Middle frontal gyrus (tissue), 1 donor: ENCODE measurements at regions not wholly inside any gene's neighbourhood (a gene's known extent, or its start where the extent isn't known, plus 50 kb on each side); places are given as distances from the start of the nearest gene placed in this dataset.

Source experiments
- DNase-seq: peaks from one replicate; pipeline ENCODE4 v3.0.0-alpha.2; 2015; ENCODE audit warnings: low spot score; ENCODE audit errors: extremely low spot score

DNA sequence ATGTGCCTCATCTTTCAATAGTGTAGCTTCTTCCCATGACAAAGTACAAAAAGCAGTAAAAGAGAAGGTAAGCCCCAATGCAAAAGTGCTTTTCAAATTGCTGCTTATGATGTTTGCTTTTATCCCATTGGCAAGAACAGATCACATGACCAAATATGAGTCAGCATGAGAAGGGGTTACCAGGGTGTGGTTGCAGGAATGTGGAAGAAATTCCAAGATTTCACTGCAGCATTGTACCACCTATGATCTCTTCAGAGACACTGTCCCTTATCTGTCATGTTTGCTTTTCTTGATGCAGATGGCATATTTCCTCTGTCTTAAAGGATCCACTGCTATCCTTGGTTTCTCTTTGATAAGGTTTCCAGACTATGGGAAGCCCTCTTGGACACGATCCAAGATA is 1006.9 kb upstream of the PRMT6 start:
- no peak for DNase-seq

DNA sequence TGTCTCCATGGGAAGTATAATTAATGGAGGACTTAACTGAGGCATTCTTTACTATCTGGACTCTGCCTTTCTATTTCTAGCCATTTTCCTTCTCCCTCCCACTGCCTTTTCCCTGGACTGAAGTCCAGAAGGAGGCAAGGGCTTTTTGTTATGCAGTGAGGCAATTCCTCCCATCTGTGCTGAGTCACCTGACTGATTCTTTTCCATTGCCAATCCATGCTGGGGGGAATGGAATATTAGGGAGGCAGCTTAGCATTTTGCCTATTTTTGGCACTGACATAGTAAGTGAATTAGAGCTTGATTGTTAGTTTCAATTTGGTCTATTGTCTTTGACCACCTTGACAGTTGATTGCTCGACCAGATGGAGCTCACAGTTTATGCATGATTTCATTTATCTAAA is 1000.6 kb upstream of the PRMT6 start:
- no peak for DNase-seq

DNA sequence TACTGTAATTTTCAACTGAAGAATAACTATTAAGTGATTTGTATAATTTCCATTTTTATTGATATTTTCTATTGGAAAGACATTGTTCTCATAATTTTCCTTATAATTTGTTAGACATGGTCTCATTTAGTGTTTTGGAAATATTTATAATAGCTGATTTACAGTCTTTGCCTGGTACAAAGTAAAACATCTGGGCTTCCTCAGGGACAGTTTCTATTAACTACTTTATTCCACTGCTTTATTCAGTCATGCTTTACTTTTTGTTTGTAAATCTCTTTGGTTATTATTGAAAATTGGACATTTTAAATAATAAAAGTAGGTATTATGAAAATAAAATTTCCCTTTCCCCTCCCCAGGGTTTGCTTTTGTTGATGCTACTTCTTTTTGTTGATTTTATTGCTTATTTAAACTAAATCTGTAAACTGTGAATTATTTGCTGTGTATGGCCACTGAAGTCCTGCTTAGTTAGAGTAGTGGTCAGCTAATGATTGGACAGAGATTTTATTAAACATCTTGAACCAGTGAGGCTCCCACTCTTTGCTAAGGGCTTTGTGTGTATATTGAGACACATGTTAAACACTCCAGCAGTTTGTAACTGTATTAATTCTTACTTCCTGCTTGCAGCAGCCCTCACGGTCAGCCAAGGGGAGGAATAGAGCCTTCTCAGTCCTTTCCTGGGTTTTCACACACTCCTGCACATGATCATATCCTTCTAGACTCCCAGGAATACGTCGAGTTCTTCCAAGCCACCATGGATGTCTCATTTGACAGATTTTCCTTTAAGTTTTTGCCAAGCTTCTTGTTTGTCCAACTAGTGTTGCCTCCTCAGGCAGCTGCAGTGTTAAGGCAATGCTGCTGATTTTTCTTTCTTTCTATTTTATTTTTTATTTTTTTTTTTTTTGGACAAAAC is 994.6 kb upstream of the PRMT6 start:
- DNase-seq, result no peak

DNA sequence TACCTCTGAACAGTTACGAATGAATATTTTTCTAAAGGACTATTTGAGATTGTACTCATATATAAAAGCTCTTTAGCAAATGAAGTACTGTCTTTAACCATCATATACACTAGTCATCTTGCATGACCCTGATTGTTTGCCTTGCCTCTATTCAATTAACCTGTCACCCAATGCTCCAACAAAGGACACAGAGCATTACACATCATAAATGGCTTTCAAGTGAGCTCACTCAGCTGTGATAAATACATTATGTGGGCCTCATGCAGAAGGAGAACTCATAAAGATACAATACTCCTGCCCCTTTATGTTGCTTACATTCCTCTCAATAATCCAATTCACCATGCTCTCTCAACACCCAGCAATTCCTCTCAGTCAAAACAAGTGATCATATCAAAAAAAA is 993.0 kb upstream of the PRMT6 start:
- no peak for DNase-seq

DNA sequence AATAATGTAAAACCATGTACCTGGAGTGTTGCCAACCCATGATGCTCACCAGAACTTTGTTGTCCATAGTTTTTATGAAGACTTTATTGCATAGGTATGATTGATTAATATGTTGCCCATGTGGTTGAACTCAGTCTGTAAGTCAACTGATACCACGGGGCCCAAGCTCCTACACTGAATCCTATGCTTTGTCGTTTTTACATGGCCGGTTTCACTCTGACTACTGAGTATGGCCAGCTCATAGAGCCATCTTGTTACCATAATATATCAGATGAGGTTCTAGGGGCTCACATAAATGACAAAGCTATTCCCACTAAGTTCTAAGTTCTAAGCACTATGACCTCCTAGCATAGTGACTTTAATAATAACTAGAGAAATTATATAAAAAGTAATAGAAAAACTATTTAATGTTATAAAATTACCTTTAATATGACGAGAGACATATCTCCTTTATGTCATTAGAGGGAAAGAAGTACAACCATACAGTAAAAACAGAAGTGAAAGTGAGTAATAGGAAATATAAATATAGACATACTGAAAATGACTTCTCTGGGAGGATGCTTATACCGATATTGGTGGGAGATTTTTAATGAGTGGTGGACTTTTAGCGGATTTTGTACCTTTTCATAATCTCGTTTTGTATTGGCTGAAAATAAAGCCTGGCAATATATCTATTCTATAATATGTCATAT is 983.4 kb upstream of the PRMT6 start:
- DNase-seq, result no peak

DNA sequence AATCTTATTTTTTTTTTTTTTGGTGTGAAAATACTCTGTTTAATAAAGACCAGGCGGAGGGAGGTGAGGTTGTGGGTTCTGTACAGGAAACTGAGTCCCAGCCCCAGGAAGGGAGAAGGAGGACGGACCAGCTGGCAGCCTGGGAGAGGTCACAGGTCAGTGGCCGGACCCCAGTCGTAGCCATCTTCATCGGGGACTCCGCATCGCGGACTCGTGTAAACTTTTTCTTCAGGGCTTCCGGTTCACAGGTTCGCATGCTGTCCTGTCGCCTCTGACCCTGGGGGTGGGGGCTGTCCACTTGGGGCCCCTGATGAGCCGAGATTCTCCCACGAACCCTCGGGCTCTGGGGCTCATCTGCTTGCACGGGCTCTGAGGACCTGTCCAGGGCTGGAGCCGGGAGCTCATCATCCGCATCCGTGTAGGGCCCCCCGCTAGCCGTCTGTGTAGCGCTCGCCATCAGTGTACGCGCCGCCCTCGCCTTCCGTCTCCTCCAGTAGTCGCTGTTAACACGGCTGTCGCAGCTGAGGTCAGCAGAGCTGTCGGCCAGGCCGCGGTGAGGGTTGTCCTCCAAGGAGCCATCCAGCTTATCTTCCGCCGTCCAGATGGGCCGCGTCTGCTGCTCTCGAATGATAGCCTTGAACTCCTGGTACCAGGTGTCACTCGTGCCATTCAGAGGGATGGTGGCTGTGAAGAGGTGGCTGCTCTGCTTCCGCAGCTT is 975.7 kb upstream of the PRMT6 start:
- no peak for DNase-seq

DNA sequence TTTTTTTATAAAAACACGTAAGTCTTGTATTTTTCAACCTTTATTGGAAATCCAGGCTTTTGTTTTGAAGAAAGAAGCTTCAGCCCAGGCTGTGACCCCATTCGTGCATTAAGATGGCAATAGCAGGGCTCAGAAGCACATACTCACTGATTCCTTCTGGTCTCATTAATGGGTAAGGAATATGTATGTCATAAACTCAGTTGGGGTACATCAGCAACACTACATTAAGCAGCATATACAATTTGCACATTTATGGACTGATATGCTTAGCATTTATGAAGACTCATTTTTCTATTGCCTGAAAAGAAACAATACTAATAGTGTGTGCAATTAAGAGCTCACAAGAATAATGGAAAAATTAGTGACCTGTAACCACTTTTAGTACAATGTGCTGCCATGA is 945.4 kb upstream of the PRMT6 start:
- DNase-seq, result no peak

DNA sequence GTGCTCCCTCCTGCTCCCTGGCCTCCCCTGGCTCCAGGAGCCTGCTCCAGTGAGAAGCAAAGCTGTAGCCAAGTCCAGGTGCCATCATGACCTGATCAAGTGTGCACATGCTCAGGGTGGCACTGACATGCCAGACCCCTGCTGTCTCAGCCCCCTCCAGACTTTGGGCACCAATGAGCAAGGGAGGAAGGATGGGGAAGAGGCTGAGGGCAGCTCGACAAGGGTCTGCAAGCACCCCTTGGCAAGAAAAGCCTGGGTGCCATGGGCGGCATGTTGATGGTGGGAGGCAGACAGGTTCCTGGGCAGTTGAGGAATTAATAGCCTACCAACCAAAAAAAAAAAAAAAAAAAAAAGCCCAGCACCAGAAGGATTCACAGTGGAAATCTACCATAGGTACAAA is 942.6 kb upstream of the PRMT6 start:
- no peak for DNase-seq

DNA sequence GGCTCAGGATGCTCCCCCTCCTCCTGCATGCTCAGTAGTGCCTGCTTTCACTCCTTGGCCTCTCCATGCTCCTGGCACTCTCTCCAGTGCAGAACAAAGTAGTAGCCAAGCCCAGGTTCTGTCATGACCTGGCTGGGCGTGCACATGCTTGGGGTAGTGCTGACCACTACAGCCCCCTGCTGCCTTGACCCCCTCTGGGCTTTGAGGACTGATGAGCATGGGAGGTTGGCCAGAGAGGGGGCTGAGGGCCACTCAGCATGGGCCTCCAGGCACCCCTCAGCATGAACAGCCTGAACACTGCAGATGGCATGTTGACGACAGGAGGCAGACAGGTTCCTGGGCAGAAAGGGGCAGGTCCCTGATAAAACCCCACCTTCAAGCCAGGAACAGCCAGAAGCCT is 935.7 kb upstream of the PRMT6 start:
- no peak for DNase-seq

DNA sequence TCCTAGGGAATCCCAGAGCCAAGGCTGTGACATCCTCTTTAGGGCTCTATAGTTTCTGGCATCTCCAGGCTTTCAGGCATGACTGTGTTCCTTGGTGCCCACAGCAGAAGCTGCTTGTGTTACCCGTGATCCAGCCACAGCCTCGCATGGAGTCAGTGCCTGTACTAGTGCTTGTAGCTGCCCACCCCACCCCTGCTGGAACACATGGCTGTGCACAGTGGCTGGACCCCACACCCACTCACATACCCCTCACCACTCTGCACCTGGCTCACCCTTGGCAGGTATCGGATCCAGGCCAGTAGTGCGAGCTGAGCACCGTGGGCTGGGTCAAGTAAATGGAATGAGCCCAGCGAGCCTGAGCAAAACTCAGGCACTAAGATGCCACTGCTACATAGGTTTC is 934.7 kb upstream of the PRMT6 start:
- DNase-seq, result no peak

DNA sequence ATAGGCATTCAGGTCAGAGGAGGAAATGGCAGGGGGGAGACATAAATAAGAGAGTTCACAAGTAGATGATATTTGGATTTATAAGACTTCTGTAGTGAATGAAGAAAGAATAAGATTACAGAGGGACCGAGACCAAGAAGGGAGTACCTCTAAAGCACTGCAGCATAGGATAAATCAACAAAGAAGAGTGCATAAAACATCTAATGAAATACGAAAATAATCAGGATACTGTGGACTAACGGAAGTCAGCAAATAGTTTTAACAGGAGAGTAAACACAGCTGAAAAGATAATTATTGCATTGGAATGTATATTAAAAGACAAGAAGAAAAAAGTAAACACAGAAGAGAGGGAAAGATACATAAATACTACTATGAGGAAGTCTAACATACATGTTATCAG is 921.9 kb upstream of the PRMT6 start:
- no peak for DNase-seq

DNA sequence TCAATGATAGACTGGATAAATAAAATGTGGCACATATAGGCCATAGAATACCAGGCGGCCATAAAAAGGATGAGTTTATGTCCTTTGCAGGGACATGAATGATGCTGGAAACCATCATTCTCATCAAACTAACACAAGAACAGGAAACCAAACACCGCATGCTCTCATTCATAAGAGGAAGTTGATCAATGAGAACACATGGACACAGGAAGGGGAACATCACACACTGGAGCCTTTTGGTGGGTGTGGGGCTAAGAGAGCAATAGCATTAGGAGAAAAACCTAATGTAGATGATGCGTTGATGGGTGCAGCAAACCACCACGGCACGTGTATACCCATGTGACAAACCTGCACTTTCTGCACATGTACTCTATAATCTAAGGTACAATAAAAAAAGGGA is 883.4 kb upstream of the PRMT6 start:
- no peak for DNase-seq

DNA sequence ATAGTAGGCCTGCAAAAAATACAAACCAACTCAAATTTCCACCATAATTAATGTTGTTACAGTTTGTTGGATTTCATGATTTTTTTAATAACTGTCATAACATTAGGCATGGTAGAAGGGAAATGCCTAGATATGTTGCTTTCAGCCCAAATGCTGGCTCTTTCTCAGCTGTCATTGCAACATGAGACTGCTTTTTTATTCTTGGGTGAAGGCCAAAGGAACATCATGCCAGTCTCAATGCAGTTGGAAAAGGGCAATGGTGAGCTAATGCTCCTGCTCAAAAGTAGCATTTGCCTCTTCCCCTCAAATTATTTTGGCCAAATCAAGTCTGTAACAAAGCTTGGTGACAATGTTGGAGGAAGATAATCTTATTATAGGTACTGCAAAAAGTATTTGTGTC is 877.7 kb upstream of the PRMT6 start:
- DNase-seq, result no peak

DNA sequence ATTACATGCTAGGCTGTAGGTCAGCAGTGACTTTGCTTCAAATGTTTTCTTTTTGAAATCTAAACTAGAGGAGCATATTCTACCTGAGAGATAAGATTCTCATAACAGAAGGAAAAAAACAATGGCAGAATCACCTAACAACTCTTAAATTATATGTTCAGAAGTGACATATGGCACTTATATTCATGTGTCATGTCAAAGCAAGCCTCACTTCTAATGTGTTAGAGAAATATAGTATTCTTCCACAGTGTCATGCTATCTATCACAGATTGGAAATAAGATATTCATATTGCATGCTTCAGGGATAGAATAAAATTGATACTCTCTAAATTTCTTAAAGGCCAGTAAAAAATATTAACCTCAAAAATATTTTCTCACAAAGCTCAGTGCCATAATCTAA is 874.6 kb upstream of the PRMT6 start:
- DNase-seq, result no peak

DNA sequence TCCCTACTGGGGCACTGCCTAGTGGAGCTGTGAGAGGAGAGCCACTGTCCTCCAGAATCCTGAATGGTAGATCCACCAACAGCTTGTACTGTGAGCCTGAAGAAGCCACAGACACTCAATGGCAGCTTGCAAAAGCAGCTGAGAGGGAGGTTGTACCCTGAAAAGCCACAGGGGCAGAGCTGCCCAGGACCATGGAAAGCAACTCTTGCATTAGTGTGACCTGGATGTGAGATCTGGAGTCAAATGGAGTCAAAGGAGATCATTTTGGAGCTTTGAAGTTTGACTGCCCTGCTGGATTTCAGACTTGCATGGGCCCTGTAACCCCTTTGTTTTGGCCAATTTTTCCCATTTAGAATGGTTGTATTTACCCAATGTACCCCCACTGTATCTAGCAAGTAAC is 871.4 kb upstream of the PRMT6 start:
- DNase-seq, result no peak

DNA sequence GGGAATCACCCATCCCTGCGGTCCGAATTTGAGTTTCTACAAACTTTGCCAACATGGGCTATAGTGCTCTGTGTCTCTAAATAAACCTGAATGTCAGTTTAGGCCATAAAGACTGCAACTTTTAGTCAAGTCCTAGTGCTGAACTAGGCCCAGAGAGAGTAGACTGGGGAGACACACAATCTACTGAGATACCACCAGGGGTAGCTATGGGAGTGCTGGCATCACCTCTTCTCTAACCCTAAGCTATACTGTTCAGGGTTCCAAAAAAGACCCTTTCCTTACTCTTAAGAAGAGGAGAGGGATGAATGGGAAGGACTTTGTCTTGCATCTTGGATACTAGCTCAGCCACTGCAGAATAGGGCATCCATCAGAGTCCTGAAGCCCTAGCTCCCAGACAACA is 866.7 kb upstream of the PRMT6 start:
- no peak for DNase-seq

DNA sequence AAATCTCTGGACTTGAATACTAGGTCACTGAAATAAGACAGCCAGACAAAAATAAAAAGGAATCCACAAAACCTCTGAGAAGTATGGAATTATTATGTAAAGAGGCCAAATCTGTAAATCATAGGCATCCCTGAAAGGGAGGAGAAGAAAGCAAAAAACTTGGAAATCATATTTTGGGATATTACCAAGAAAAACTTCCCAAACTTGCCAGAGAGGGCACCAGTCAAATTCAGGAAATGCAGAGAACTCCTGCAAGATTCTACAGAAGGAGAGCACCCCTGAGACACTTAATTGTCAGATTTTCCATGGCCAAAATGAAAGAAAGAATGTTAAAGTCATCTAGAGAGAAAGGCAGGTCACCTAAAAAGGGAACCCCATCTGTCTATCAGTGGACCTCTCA is 862.3 kb upstream of the PRMT6 start:
- no peak for DNase-seq

DNA sequence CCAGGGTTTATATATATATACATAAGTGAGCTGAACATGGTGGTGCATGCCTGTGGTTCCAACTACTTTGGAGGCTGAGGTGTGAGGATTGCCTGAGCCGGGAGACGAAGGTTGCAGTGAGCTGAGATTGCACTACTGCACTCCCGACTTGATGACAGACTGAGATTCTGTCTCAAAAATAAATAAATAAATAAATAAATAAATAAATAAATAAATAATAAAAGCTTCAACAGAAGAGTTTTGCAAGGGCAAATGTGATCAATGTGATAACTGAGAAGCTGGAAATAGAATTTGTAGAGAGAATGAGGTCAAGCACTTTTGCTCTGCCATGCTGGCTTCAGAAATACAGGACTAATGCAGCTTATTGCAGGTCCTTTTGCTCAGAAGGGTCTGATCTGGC is 855.8 kb upstream of the PRMT6 start:
- DNase-seq, result no peak

DNA sequence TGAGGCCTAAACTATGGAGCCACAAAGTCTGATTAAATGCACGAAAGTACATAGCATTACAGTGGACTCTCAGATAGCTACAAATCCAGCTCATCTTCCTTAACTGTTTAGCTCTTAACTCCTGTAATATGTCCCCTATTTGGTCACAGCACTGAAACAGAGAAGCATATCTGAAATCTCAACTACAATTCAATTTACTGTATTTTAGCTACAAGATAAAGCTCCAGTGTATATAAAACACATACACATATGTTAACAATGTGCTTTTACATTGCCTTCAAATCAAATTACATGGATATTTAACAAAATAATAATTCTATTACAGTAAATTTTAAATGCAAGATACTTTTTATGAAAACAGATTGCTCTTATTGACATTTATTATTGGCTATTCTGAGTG is 849.3 kb upstream of the PRMT6 start:
- DNase-seq, result no peak

DNA sequence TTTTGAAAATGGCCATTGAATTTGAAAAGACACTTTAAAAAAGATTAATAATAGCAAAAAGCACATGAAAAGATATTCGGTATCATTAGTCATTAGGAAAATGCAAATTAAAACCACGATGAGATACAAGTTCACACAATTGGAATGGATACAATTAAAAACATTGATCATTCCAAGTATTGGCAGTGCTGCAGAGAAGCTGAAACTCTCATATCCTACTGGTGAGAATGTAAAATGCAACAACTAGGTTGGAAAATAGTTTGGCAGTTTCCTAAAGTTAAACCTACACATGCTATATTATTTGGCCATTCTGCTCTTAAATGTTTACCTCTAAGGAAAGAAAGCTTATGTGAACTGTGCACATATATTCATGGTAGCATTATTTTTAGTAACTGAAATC is 838.7 kb upstream of the PRMT6 start:
- DNase-seq, result no peak

DNA sequence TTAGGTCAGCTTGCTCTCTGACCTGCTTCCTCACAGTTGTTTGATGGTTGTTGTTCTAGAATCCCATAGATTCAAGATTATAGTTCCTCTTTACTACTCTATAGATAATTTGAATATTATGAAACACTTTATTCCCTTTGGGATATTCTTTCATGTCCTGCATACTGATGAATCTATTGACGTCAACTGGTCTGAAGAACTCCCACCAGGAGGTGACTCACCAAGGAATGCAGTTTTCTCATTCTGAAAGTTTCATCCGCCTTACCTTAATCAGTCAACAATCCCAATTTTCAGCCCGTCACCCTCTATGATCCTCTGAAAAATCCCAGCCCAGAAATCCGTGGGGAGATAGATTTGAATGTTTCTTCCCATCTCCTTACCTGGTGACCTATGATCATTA is 834.1 kb upstream of the PRMT6 start:
- DNase-seq, result no peak

DNA sequence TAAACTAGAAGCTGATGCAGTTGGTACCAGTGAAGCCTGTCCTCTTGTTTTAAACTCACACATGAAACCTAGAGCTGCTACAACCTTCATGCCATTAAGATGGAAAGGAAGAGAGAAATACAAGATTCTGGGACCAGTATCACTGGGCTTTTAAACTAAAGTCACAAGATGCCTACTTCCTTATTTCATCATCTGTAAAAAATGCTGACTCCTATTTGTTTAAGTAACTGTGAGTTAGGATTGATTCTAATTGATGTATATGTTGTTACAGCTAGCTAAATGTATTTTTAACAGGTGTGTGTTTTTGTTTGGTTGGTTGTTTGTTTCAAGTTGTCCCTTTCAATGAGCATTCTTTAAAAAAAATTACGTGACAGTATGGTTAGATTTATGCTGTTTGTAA is 833.3 kb upstream of the PRMT6 start:
- DNase-seq, result no peak
